ENCODE measurements at regions not wholly inside any gene's neighbourhood (a gene's known extent, or its start where the extent isn't known, plus 50 kb on each side); places are given as distances from the start of the nearest gene placed in this dataset.

- TF ChIP-seq ILK (tag; IDR thresholded peaks at IDR 0.05; ENCODE audit: borderline replicate concordance, low read depth) (no peak), RAD21 (CRISPR knock-in tag; conservative IDR thresholded peaks at IDR 0.05 in 1 of 2, IDR thresholded peaks at IDR 0.05 in 1 of 2) (peak in 1 of 2 experiments; percentile 77; a peak in 3 of 4 replicates), DACH1 (IDR thresholded peaks at IDR 0.05; ENCODE audit: partially characterized antibody) (peak; percentile 95), CBFB (CRISPR knock-in tag; IDR thresholded peaks at IDR 0.05) (no peak), SMARCA5 (IDR thresholded peaks at IDR 0.05) (0 out of 2 replicates have a peak, but pooled peaks have one; percentile 41), ZBTB17 (CRISPR knock-in tag; IDR thresholded peaks at IDR 0.05) (no peak), ZNF655 (CRISPR knock-in tag; IDR thresholded peaks at IDR 0.05) (no peak), CBFA2T2 (conservative IDR thresholded peaks at IDR 0.05) (no peak), MGA (IDR thresholded peaks at IDR 0.05) (peak; percentile 97)
Measured at GRCh38 chr22:19641254-19641982, 72.9 kb upstream of the SEPTIN5 start (continued).
